ENCODE measurements at regions not wholly inside any gene's neighbourhood (a gene's known extent, or its start where the extent isn't known, plus 50 kb on each side); places are given as distances from the start of the nearest gene placed in this dataset.
A peak's percentile ranks its signal among the peaks of the same experiment; 100 is the strongest.

DNA sequence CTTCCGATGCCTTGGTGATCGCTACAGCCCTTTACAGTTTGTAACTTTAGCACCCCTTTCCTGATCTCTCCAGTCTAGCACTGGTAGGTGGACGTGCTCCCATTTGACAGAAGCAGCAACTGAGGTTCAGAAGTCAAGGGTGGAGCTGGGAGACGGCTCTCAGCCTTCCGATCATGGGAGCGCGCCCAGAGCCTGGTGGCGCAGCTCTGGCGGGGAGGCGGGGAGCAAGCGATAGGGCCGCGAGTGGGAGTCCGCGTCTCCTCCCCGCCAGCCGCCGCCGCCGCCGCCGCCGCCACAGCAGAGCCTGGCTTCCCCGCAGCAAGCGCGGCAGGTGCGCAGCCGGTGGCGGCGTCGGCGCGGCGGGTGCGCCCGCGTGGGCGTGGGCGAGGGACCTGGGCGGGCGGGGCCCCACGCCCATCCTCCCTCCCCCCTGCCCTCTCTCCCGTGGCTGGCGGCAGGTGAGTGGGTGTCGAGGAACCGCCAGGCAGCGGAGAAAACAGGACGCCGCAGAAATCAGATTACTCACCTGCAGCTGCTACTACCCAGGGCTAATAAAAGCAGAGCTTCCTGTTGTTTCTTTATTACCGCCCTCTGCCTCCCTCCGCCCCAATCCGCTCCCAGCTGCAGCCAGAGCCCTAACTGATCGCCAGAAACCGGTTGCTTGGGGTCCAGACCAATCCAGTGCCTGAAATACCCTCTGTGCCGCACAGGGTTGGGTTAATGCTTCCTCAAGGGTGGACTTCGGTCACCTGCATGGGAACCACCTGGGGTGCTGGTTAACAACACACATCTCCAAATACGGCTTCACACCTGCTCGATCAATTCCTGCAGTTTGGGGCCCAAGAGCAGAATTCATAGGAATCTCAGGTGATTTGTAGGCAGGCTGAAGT, 60.2 kb upstream of the ID3 start:
- no peaks in the 10 kb centered on the region for H3K27me3 ChIP-seq (ENCODE audit: insufficient read depth, low read length)
- TF ChIP-seq, protein P1, sequence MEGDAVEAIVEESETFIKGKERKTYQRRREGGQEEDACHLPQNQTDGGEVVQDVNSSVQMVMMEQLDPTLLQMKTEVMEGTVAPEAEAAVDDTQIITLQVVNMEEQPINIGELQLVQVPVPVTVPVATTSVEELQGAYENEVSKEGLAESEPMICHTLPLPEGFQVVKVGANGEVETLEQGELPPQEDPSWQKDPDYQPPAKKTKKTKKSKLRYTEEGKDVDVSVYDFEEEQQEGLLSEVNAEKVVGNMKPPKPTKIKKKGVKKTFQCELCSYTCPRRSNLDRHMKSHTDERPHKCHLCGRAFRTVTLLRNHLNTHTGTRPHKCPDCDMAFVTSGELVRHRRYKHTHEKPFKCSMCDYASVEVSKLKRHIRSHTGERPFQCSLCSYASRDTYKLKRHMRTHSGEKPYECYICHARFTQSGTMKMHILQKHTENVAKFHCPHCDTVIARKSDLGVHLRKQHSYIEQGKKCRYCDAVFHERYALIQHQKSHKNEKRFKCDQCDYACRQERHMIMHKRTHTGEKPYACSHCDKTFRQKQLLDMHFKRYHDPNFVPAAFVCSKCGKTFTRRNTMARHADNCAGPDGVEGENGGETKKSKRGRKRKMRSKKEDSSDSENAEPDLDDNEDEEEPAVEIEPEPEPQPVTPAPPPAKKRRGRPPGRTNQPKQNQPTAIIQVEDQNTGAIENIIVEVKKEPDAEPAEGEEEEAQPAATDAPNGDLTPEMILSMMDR (IDR thresholded peaks at IDR 0.05; ENCODE audit: low read length), result no peak
- no peak for TF ChIP-seq EZH2 (IDR thresholded peaks at IDR 0.05; ENCODE audit: borderline replicate concordance, low read length)
- H3K9me2 ChIP-seq (ENCODE audit: low read depth, low read length), result no peaks in the 10 kb centered on the region
- H3K9me3 ChIP-seq (ENCODE audit: low read length), result no peaks in the 10 kb centered on the region
- no peaks in the 10 kb centered on the region for H3K36me3 ChIP-seq (ENCODE audit: insufficient read depth, low read length)
- peaks cover 81% of the 10 kb centered on the region for H3K4me1 ChIP-seq (ENCODE audit: insufficient read depth, low read length, severe bottlenecking)
- no peak overlapping the region for H2AFZ ChIP-seq (ENCODE audit: low read length)
- H3K79me2 ChIP-seq (ENCODE audit: insufficient read depth, low read length), result no peaks in the 10 kb centered on the region
- peak overlapping the region; percentile 97 for H3K9ac ChIP-seq (ENCODE audit: low read length)
- H3K27ac ChIP-seq (ENCODE audit: low read depth, low read length, poor library complexity, severe bottlenecking), result peak overlapping the region; percentile 98
- peak overlapping the region; percentile 90 for H3K4me2 ChIP-seq (ENCODE audit: low read length)
- H4K20me1 ChIP-seq (ENCODE audit: insufficient read depth, low read length), result no peaks in the 10 kb centered on the region
- H3F3A ChIP-seq (ENCODE audit: insufficient read depth, low read length), result peaks cover 12% of the 10 kb centered on the region
- peak overlapping the region; percentile 77 for H3K4me3 ChIP-seq (ENCODE audit: low read depth, low read length, poor library complexity, severe bottlenecking)

DNA sequence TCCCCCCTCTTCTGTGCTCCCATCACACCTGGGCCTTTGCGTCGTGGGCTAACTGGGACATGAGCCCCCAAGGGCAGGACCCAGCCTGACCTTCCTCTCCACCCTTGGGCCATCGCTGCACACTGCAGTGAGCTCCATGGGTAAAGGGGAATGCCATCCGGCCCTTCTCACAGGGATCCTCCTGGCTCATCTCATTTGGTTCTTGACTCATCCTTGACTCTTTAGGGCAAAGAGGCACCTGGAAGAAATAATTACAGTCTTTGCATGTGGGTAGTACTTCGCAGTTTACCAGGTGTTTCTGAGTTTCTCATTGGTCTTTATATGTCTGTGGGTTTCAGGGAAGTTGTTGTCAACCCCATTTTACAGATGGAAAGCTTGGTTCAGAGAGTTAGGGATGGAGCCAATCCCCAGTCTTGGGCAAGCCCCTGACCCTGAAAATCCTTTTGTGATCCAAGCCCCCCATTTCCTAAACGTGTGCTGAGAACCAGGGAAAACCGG, 59.3 kb upstream of the ID3 start:
- peak overlapping the region; percentile 98 for H3K27ac ChIP-seq (ENCODE audit: low read depth, low read length, poor library complexity, severe bottlenecking)
- H3K36me3 ChIP-seq (ENCODE audit: insufficient read depth, low read length), result no peaks in the 10 kb centered on the region
- peaks cover 82% of the 10 kb centered on the region for H3K4me1 ChIP-seq (ENCODE audit: insufficient read depth, low read length, severe bottlenecking)
- TF ChIP-seq, protein P1 (IDR thresholded peaks at IDR 0.05; ENCODE audit: low read length), result no peak
- no peak for TF ChIP-seq EZH2 (IDR thresholded peaks at IDR 0.05; ENCODE audit: borderline replicate concordance, low read length)
- no peaks in the 10 kb centered on the region for H4K20me1 ChIP-seq (ENCODE audit: insufficient read depth, low read length)
- H3K9me3 ChIP-seq (ENCODE audit: low read length), result no peaks in the 10 kb centered on the region
- H3K79me2 ChIP-seq (ENCODE audit: insufficient read depth, low read length), result no peaks in the 10 kb centered on the region
- H3K9me2 ChIP-seq (ENCODE audit: low read depth, low read length), result no peaks in the 10 kb centered on the region
- no peak overlapping the region for H2AFZ ChIP-seq (ENCODE audit: low read length)
- H3F3A ChIP-seq (ENCODE audit: insufficient read depth, low read length), result peaks cover 10% of the 10 kb centered on the region
- H3K9ac ChIP-seq (ENCODE audit: low read length), result peak overlapping the region; percentile 97
- no peaks in the 10 kb centered on the region for H3K27me3 ChIP-seq (ENCODE audit: insufficient read depth, low read length)
- peak overlapping the region; percentile 77 for H3K4me3 ChIP-seq (ENCODE audit: low read depth, low read length, poor library complexity, severe bottlenecking)
- H3K4me2 ChIP-seq (ENCODE audit: low read length), result peak overlapping the region; percentile 90

DNA sequence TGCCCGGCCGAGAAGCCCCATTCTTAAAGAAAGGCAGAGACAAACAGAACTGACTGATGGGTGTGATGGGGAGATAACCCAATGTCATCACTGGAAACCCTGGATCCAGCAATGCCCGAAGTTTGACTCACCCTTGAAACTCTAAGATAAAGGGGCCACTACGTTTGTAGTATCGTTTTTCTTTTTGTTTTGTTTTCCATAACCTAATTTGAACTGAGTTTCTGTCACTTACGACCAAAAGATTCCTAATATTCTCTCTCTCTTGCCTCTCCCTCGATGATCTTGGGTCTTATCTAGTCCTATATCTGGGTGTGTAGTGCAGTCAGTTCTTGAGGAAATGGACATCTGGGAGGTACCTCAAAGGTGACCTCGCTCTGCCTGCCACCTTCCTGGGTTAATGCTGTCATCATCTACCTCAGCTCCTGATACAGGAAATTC, 57.8 kb upstream of the ID3 start:
- Histone ChIP-seq H3K9ac (ENCODE audit: low read length) (no peak overlapping the region), H2AFZ (ENCODE audit: low read length) (no peak overlapping the region), H3K4me2 (ENCODE audit: low read length) (no peak overlapping the region)

More for the DNA sequence above, 57.8 kb upstream of the ID3 start:
- Histone ChIP-seq H3K4me3 (ENCODE audit: low read depth, low read length, poor library complexity, severe bottlenecking) (no peak overlapping the region), H3F3A (ENCODE audit: insufficient read depth, low read length) (peaks cover 10% of the 10 kb centered on the region), H3K4me1 (ENCODE audit: insufficient read depth, low read length, severe bottlenecking) (peaks cover 85% of the 10 kb centered on the region), H3K79me2 (ENCODE audit: insufficient read depth, low read length) (no peaks in the 10 kb centered on the region), H3K9me3 (ENCODE audit: low read length) (no peaks in the 10 kb centered on the region), H3K27ac (ENCODE audit: low read depth, low read length, poor library complexity, severe bottlenecking) (peak overlapping the region; percentile 98), H4K20me1 (ENCODE audit: insufficient read depth, low read length) (no peaks in the 10 kb centered on the region), H3K9me2 (ENCODE audit: low read depth, low read length) (no peaks in the 10 kb centered on the region), H3K36me3 (ENCODE audit: insufficient read depth, low read length) (no peaks in the 10 kb centered on the region), H3K27me3 (ENCODE audit: insufficient read depth, low read length) (no peaks in the 10 kb centered on the region)
- TF ChIP-seq, protein P1 (IDR thresholded peaks at IDR 0.05; ENCODE audit: low read length), result no peak
- TF ChIP-seq EZH2 (IDR thresholded peaks at IDR 0.05; ENCODE audit: borderline replicate concordance, low read length), result no peak

All from OCI-LY1 (cell line).